Smooth muscle cell (in vitro differentiated cells): ENCODE measurements at regions not wholly inside any gene's neighbourhood (a gene's known extent, or its start where the extent isn't known, plus 50 kb on each side); places are given as distances from the start of the nearest gene placed in this dataset.

Experiments
- DNase-seq: peaks from one replicate; lab custom pipeline; 2025; ENCODE audit not compliant: unreplicated experiment; lab: John Stamatoyannopoulos, UW
- H2AFZ ChIP-seq: fragments of 200-600 bp; sonication (generic); 2 replicates; pipeline ENCODE4 v1.6.0; 2016; ENCODE audit warnings: antibody characterized with exemption, low read depth, mild to moderate bottlenecking
- H3F3A ChIP-seq: fragments of 200-600 bp; sonication (generic); 2 replicates; pipeline ENCODE4 v1.6.0; 2017; ENCODE audit warnings: antibody characterized with exemption, low read depth
- H3K27ac ChIP-seq: fragments of 200-600 bp; sonication (generic); 2 replicates; pipeline ENCODE4 v1.5.1; 2016; ENCODE audit warnings: low read depth, mild to moderate bottlenecking
- H3K27me3 ChIP-seq: fragments of 200-600 bp; sonication (generic); 2 replicates; pipeline ENCODE4 v1.6.1; 2016; ENCODE audit warnings: low read depth, mild to moderate bottlenecking
- H3K36me3 ChIP-seq: fragments of 200-600 bp; sonication (generic); 2 replicates; pipeline ENCODE4 v1.5.1; 2016; ENCODE audit warnings: low read depth
- H3K4me1 ChIP-seq: fragments of 200-600 bp; sonication (generic); 2 replicates; pipeline ENCODE4 v1.5.1; 2016; ENCODE audit warnings: low read depth
- H3K4me2 ChIP-seq: fragments of 200-600 bp; sonication (generic); 2 replicates; pipeline ENCODE4 v1.6.0; 2016; ENCODE audit warnings: mild to moderate bottlenecking
- H3K4me3 ChIP-seq: fragments of 200-600 bp; sonication (generic); 2 replicates; pipeline ENCODE4 v1.5.1; 2016; ENCODE audit warnings: mild to moderate bottlenecking
- H3K79me2 ChIP-seq: fragments of 200-600 bp; sonication (generic); 2 replicates; pipeline ENCODE4 v1.6.0; 2016; ENCODE audit warnings: low read depth, mild to moderate bottlenecking
- H3K9ac ChIP-seq: fragments of 200-600 bp; sonication (generic); 2 replicates; pipeline ENCODE4 v1.6.0; 2016; ENCODE audit warnings: low read depth
- H3K9me3 ChIP-seq: fragments of 200-600 bp; sonication (generic); replicated peaks from 2 replicates; pipeline ENCODE4 v1.5.1; 2016; ENCODE audit warnings: low read depth
- H4K20me1 ChIP-seq: fragments of 200-600 bp; sonication (generic); 2 replicates; pipeline ENCODE4 v1.6.0; 2016; ENCODE audit warnings: low read depth
- WGBS: methylation state at CpG from one replicate; pipeline ENCODE4 v1.1.7; 2016; ENCODE audit warnings: low lambda C conversion rate; 5-methylcytosine and 5-hydroxymethylcytosine counted together
- TF ChIP-seq, protein P1 (sequence below): fragments of 200-600 bp; sonication (generic); IDR thresholded peaks from 2 replicates; pipeline ENCODE4 v1.5.1; 2017; ENCODE audit warnings: borderline replicate concordance, mild to moderate bottlenecking, antibody characterized with exemption; ENCODE audit not compliant: insufficient read depth, poor library complexity, severe bottlenecking

DNA sequence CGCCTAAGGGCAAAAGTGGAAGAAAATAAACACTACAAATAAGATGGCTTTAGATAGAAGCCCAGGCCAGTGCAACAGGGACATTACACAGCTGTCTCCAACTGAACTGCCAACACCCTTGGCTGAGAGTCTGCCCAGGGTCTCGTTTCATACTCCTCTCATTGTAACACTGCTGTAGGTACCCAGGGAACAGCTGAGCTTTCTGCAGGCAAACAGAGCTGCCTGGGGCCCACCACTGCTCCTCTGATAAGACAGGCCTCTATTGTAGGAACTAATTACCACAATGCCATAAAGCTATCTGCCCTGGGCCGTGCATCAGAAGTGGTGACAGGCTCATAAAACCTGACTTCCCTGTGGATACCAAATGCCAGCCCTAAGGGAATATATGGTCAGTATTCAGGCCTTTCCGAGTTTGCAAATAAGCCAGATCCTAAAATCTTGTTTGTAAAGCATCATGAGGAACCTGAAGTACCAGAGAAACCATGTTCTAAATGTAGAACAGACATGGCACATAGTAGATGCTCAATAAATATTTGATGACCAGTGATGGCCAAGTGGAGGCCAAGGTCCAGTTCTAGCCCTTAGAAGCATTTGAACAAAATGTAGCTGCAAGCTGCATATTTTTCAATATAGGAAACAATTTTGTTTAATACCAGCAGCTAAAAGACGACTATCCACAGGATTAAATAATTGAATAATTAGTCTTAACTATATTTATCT is 84.3 kb upstream of the NEO1 start:
- H3K4me1 ChIP-seq: no peaks in the 10 kb centered on the region
- DNase-seq: no peak
- 24% methylated on average over 5 of the region's 5 CpGs for WGBS
- H3K4me3 ChIP-seq: no peak overlapping the region
- TF ChIP-seq, protein P1, sequence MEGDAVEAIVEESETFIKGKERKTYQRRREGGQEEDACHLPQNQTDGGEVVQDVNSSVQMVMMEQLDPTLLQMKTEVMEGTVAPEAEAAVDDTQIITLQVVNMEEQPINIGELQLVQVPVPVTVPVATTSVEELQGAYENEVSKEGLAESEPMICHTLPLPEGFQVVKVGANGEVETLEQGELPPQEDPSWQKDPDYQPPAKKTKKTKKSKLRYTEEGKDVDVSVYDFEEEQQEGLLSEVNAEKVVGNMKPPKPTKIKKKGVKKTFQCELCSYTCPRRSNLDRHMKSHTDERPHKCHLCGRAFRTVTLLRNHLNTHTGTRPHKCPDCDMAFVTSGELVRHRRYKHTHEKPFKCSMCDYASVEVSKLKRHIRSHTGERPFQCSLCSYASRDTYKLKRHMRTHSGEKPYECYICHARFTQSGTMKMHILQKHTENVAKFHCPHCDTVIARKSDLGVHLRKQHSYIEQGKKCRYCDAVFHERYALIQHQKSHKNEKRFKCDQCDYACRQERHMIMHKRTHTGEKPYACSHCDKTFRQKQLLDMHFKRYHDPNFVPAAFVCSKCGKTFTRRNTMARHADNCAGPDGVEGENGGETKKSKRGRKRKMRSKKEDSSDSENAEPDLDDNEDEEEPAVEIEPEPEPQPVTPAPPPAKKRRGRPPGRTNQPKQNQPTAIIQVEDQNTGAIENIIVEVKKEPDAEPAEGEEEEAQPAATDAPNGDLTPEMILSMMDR: no peak
- H3K9me3 ChIP-seq: no peaks in the 10 kb centered on the region
- H3K27ac ChIP-seq: no peak overlapping the region
- H3K36me3 ChIP-seq: no peaks in the 10 kb centered on the region
- no peaks in the 10 kb centered on the region for H4K20me1 ChIP-seq
- H3K27me3 ChIP-seq: peaks cover 54% of the 10 kb centered on the region
- H3K4me2 ChIP-seq: no peak overlapping the region
- H2AFZ ChIP-seq: no peak overlapping the region
- no peak overlapping the region for H3K9ac ChIP-seq
- no peaks in the 10 kb centered on the region for H3K79me2 ChIP-seq
- H3F3A ChIP-seq: no peaks in the 10 kb centered on the region

DNA sequence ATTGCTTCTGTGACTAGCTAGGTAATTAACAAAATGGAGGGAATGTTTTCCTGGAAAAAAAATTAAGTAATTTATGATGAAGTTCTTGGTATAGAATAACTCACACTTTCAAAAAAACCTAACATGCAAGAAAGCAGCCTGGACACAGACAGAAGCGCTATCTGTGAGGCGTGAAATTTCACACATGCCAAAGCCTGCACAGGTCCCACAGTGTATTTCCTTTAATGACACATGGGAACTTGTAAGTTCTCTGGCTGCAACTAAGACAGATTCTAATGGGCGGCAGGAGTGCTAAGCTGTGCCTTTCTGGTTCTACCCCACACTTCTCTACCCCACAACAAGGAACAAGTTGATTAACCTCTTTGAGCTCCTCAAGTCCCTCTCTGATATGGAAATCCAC is 84.9 kb upstream of the NEO1 start:
- Histone ChIP-seq H3K79me2 (no peaks in the 10 kb centered on the region), H4K20me1 (no peaks in the 10 kb centered on the region), H3K4me1 (no peaks in the 10 kb centered on the region), H2AFZ (no peak overlapping the region), H3K4me3 (no peak overlapping the region), H3F3A (no peaks in the 10 kb centered on the region), H3K9ac (no peak overlapping the region), H3K27ac (no peak overlapping the region), H3K36me3 (no peaks in the 10 kb centered on the region), H3K9me3 (no peaks in the 10 kb centered on the region), H3K27me3 (peaks cover 49% of the 10 kb centered on the region), H3K4me2 (no peak overlapping the region)
- DNase-seq: no peak
- TF ChIP-seq, protein P1: no peak
- WGBS: 28% methylated on average over 3 of the region's 3 CpGs

DNA sequence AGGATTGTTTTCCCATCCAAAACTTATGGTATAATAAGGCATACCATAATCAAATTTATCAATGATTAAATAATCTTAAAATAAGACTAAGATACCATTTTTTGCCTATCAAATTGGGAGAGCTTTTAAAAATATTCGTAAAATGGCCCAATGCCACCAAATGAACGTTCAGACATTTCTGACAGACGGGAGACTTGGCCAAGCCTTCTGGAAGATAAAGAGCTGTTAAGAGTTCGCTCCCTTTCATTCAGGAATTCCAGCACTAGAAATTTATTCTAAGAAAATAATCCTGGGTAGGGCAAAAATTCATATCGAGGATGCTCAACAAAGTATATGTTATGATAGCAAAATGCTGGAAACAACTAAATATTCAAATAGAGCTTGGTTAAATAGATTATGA is 85.6 kb upstream of the NEO1 start:
- H3K4me2 ChIP-seq: no peak overlapping the region
- no peak overlapping the region for H3K27ac ChIP-seq
- DNase-seq: no peak
- H3K4me1 ChIP-seq: no peaks in the 10 kb centered on the region
- no peaks in the 10 kb centered on the region for H4K20me1 ChIP-seq
- TF ChIP-seq, protein P1: no peak
- H3K4me3 ChIP-seq: no peak overlapping the region
- peaks cover 46% of the 10 kb centered on the region for H3K27me3 ChIP-seq
- H3K9me3 ChIP-seq: no peaks in the 10 kb centered on the region
- no peak overlapping the region for H2AFZ ChIP-seq
- H3K79me2 ChIP-seq: no peaks in the 10 kb centered on the region
- no peaks in the 10 kb centered on the region for H3K36me3 ChIP-seq
- H3F3A ChIP-seq: no peaks in the 10 kb centered on the region
- H3K9ac ChIP-seq: no peak overlapping the region
- WGBS: 77% methylated on average over 5 of the region's 5 CpGs

DNA sequence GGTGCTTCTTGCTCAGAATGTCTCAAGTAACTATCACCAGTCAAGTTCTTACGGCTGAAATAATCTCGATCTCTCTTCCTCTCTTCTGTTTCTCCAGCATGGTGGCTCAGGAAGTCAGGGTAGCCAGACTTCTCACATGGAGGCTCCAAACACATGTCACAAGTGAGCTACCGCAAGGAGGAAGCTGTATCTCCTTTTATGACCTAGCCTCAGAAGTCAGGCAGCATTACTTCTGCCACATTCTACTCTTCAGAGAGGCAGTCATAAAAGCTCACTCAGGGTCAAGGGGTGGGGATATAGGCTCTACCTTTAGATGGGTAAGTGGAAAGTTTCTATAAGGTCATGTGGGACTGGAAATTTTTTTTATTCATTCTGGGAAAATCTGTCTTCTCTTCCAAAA is 86.6 kb upstream of the NEO1 start:
- H3K79me2 ChIP-seq: no peaks in the 10 kb centered on the region
- peaks cover 49% of the 10 kb centered on the region for H3K27me3 ChIP-seq
- H3K27ac ChIP-seq: no peak overlapping the region
- no peaks in the 10 kb centered on the region for H3K4me1 ChIP-seq
- no peaks in the 10 kb centered on the region for H3F3A ChIP-seq
- TF ChIP-seq, protein P1: no peak
- no peak for DNase-seq
- no peaks in the 10 kb centered on the region for H3K9me3 ChIP-seq
- H3K4me3 ChIP-seq: no peak overlapping the region
- 83% methylated on average over 3 of the region's 3 CpGs for WGBS
- no peaks in the 10 kb centered on the region for H3K36me3 ChIP-seq
- H3K4me2 ChIP-seq: no peak overlapping the region
- H2AFZ ChIP-seq: no peak overlapping the region
- H3K9ac ChIP-seq: no peak overlapping the region
- no peaks in the 10 kb centered on the region for H4K20me1 ChIP-seq
